ENCODE measurements at regions not wholly inside any gene's neighbourhood (a gene's known extent, or its start where the extent isn't known, plus 50 kb on each side); places are given as distances from the start of the nearest gene placed in this dataset.

- H3K9me3 Mint-ChIP-seq, result no peaks in the 10 kb centered on the region
- no peaks in the 10 kb centered on the region for H3K36me3 Mint-ChIP-seq
- no peak overlapping the region for H3K4me3 Mint-ChIP-seq
- no peaks in the 10 kb centered on the region for H3K4me1 Mint-ChIP-seq
- no peak overlapping the region for H3K9ac ChIP-seq
- no peaks in the 10 kb centered on the region for H3K79me2 ChIP-seq (ENCODE audit: low read depth)
- H3K27me3 ChIP-seq, result no peaks in the 10 kb centered on the region
- H3K27ac Mint-ChIP-seq, result peak overlapping the region; percentile 39
- no peak for DNase-seq (ENCODE audit: low spot score)
- no peaks in the 10 kb centered on the region for H3K9me3 ChIP-seq (ENCODE audit: low read depth)
- no peaks in the 10 kb centered on the region for H3K36me3 ChIP-seq
- H4K20me1 ChIP-seq (ENCODE audit: low read depth), result no peaks in the 10 kb centered on the region
- no peaks in the 10 kb centered on the region for H3K4me1 ChIP-seq
- H3K4me2 ChIP-seq, result no peak overlapping the region
- peaks cover 2% of the 10 kb centered on the region for H3K27me3 Mint-ChIP-seq (ENCODE audit: insufficient read depth, low read depth)
- no peak overlapping the region for H3K27ac ChIP-seq
- TF ChIP-seq EZH2phosphoT487 (IDR thresholded peaks at IDR 0.05) (no peak), EZH2 (IDR thresholded peaks at IDR 0.05) (no peak)
- TF ChIP-seq, protein P1, sequence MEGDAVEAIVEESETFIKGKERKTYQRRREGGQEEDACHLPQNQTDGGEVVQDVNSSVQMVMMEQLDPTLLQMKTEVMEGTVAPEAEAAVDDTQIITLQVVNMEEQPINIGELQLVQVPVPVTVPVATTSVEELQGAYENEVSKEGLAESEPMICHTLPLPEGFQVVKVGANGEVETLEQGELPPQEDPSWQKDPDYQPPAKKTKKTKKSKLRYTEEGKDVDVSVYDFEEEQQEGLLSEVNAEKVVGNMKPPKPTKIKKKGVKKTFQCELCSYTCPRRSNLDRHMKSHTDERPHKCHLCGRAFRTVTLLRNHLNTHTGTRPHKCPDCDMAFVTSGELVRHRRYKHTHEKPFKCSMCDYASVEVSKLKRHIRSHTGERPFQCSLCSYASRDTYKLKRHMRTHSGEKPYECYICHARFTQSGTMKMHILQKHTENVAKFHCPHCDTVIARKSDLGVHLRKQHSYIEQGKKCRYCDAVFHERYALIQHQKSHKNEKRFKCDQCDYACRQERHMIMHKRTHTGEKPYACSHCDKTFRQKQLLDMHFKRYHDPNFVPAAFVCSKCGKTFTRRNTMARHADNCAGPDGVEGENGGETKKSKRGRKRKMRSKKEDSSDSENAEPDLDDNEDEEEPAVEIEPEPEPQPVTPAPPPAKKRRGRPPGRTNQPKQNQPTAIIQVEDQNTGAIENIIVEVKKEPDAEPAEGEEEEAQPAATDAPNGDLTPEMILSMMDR (IDR thresholded peaks at IDR 0.05), result no peak
- no peak overlapping the region for H3K4me3 ChIP-seq
- H3F3A ChIP-seq (ENCODE audit: low read depth), result no peaks in the 10 kb centered on the region
- no peak overlapping the region for H2AFZ ChIP-seq (replicated peaks)
Measured at GRCh38 chr9:21584890-21585289, 102.8 kb upstream of the IFNE start.

DNA sequence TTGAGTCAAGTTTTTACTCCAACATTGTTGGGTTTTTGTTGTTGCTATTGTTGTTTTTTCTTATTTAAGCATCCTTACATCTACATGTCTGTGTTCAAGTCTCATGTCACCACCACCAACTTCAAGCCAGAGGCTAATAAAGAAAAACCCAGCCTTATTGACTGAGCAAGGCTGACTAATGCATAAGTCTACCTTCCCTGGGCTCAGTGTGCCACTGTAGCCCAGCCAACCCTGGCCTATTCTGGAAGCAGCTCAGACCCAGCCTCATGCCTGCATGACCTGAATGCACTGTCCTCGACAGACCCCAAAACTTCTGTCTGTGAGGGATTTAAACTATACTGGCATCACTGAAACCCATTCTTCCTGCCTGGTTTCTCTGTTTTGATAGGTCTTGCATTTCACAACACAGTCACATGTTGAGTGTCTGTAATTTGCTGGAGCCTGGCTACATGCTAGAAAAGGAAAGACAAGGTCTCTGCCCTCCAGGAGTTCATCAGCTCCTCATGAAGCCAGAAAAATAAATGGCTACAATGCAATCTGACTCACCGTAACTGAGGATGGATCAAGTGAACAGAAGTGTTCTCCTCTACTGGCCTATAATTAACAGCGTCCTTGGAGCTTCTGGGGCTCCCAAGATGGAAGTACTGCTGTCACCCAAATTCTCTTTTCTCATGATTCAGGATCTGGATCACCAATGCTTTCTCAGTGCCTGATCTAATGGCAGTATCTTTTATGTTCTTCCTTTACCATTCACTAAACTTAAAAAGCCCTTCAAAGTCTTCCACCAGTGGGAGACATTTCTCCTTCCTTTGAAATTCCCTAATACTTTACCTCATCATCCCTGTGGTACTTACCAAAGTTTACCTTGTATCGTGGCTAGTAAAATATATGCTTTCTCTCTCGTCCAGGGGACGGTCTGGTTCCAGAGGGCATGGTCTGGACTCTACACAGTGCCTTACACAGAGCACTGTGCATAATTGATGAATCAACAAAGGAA is 103.9 kb upstream of the IFNE start:
- no peaks in the 10 kb centered on the region for H3K36me3 ChIP-seq
- no peak for TF ChIP-seq EZH2 (IDR thresholded peaks at IDR 0.05)
- TF ChIP-seq EZH2phosphoT487 (IDR thresholded peaks at IDR 0.05), result no peak
- TF ChIP-seq, protein P1 (IDR thresholded peaks at IDR 0.05), result peak; percentile 7
- H3K27me3 ChIP-seq, result no peaks in the 10 kb centered on the region
- Mint-ChIP-seq H3K36me3 (no peaks in the 10 kb centered on the region), H3K4me3 (no peak overlapping the region), H3K4me1 (no peaks in the 10 kb centered on the region), H3K9me3 (no peaks in the 10 kb centered on the region), H3K27me3 (ENCODE audit: insufficient read depth, low read depth) (peaks cover 2% of the 10 kb centered on the region), H3K27ac (no peak overlapping the region)
- H3K4me2 ChIP-seq, result no peak overlapping the region
- DNase-seq (ENCODE audit: low spot score), result no peak
- H3K4me3 ChIP-seq, result no peak overlapping the region
- H3K27ac ChIP-seq, result no peak overlapping the region
- no peaks in the 10 kb centered on the region for H4K20me1 ChIP-seq (ENCODE audit: low read depth)
- no peak overlapping the region for H2AFZ ChIP-seq (replicated peaks)
- no peaks in the 10 kb centered on the region for H3F3A ChIP-seq (ENCODE audit: low read depth)
- H3K4me1 ChIP-seq, result no peaks in the 10 kb centered on the region
- H3K9me3 ChIP-seq (ENCODE audit: low read depth), result no peaks in the 10 kb centered on the region
- H3K79me2 ChIP-seq (ENCODE audit: low read depth), result no peaks in the 10 kb centered on the region
- H3K9ac ChIP-seq, result no peak overlapping the region

- H3K9me3 Mint-ChIP-seq, result no peaks in the 10 kb centered on the region
- Histone ChIP-seq H3K4me1 (peaks cover 15% of the 10 kb centered on the region), H3F3A (ENCODE audit: low read depth) (no peaks in the 10 kb centered on the region), H2AFZ (replicated peaks) (peak overlapping the region; percentile 60), H3K9ac (no peak overlapping the region), H3K36me3 (no peaks in the 10 kb centered on the region), H3K27me3 (no peaks in the 10 kb centered on the region), H3K4me3 (no peak overlapping the region), H4K20me1 (ENCODE audit: low read depth) (no peaks in the 10 kb centered on the region), H3K9me3 (ENCODE audit: low read depth) (no peaks in the 10 kb centered on the region), H3K4me2 (no peak overlapping the region), H3K79me2 (ENCODE audit: low read depth) (no peaks in the 10 kb centered on the region), H3K27ac (no peak overlapping the region)
- no peaks in the 10 kb centered on the region for H3K36me3 Mint-ChIP-seq
- H3K4me1 Mint-ChIP-seq, result peaks cover 21% of the 10 kb centered on the region
- DNase-seq (ENCODE audit: low spot score), result no peak
- peaks cover 2% of the 10 kb centered on the region for H3K27me3 Mint-ChIP-seq (ENCODE audit: insufficient read depth, low read depth)
- no peak overlapping the region for H3K4me3 Mint-ChIP-seq
- TF ChIP-seq EZH2phosphoT487 (IDR thresholded peaks at IDR 0.05), result no peak
- TF ChIP-seq EZH2 (IDR thresholded peaks at IDR 0.05), result no peak
- TF ChIP-seq, protein P1 (IDR thresholded peaks at IDR 0.05), result no peak
- no peak overlapping the region for H3K27ac Mint-ChIP-seq
Measured at GRCh38 chr9:21589344-21590056, 107.4 kb upstream of the IFNE start.
